OCI-LY1 (cell line): ENCODE measurements at regions not wholly inside any gene's neighbourhood (a gene's known extent, or its start where the extent isn't known, plus 50 kb on each side); places are given as distances from the start of the nearest gene placed in this dataset.

Experiments
- EZH2 ChIP-seq: fragments of 200-600 bp; sonication (generic), shearing (Covaris generic); IDR thresholded peaks from 2 replicates; pipeline ENCODE4 v1.8.0; 2017; ENCODE audit warnings: borderline replicate concordance, mixed run types, mild to moderate bottlenecking, antibody characterized with exemption, low read length, moderate library complexity, mixed read lengths
- TF ChIP-seq, protein P1 (sequence below): fragments of 200-600 bp; sonication (generic), shearing (Covaris generic); IDR thresholded peaks from 2 replicates; pipeline ENCODE4 v1.5.1; 2017; ENCODE audit warnings: mild to moderate bottlenecking, antibody characterized with exemption, low read length, moderate library complexity, mixed read lengths

DNA sequence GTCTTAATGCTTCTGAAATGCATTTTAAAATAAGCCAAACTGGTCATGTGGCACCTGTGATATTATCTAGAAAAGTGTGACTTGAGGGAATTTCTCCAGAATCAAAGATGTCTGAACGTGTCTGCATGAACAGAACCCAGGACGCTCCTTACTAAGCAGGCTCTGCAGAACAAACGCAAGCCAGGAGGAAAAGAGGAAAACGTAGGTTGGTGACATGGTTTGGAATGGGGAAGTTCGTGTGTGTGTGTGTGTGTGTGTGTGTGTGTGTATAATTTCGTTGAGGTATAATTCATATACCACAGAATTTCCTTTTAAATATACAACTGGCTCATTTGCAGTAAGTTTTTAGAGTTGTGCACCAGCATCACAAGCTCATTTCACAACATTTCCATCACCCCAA is 200.5 kb upstream of the FOXQ1 start:
- TF ChIP-seq, protein P1, sequence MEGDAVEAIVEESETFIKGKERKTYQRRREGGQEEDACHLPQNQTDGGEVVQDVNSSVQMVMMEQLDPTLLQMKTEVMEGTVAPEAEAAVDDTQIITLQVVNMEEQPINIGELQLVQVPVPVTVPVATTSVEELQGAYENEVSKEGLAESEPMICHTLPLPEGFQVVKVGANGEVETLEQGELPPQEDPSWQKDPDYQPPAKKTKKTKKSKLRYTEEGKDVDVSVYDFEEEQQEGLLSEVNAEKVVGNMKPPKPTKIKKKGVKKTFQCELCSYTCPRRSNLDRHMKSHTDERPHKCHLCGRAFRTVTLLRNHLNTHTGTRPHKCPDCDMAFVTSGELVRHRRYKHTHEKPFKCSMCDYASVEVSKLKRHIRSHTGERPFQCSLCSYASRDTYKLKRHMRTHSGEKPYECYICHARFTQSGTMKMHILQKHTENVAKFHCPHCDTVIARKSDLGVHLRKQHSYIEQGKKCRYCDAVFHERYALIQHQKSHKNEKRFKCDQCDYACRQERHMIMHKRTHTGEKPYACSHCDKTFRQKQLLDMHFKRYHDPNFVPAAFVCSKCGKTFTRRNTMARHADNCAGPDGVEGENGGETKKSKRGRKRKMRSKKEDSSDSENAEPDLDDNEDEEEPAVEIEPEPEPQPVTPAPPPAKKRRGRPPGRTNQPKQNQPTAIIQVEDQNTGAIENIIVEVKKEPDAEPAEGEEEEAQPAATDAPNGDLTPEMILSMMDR = no peak
- no peak for TF ChIP-seq EZH2
